K562 (cell line): ENCODE measurements at regions not wholly inside any gene's neighbourhood (a gene's known extent, or its start where the extent isn't known, plus 50 kb on each side); places are given as distances from the start of the nearest gene placed in this dataset.
A peak's percentile ranks its signal among the peaks of the same experiment; 100 is the strongest.

ENCODE experiments used
- ELF1 ChIP-seq: fragments of 200-800 bp; sonication (Bioruptor generic); IDR thresholded peaks from 2 replicates; pipeline ENCODE4 v1.6.1; 2016; ENCODE audit warnings: missing genetic modification characterization, missing compliant biosample characterization
- ERF ChIP-seq: fragments of 450-650 bp; formaldehyde crosslinking; IDR thresholded peaks from 2 replicates; pipeline ENCODE4 v1.4.0; 2020; ENCODE audit warnings: mild to moderate bottlenecking, mixed read lengths
- EZH2 ChIP-seq: IDR thresholded peaks from 2 replicates; pipeline ENCODE4 v1.6.1; 2012; ENCODE audit warnings: low read depth, mild to moderate bottlenecking, inconsistent platforms, low read length, borderline replicate concordance
- GTF2A2 ChIP-seq: IDR thresholded peaks from 2 replicates; pipeline ENCODE4 v1.6.1; 2016; ENCODE audit warnings: mild to moderate bottlenecking, missing genetic modification characterization, missing compliant biosample characterization
- HCFC1 ChIP-seq: IDR thresholded peaks from 2 replicates; pipeline ENCODE4 v1.6.1; 2012; ENCODE audit warnings: low read depth, low read length, improper control_type of control experiment
- MAFK ChIP-seq: IDR thresholded peaks from 2 replicates; pipeline ENCODE4 v1.6.1; 2011; ENCODE audit warnings: low read length, improper control_type of control experiment
- MAZ ChIP-seq, 2 experiments: fragments of 450-650 bp in 1 of 2; sonication (generic) in 1 of 2; formaldehyde crosslinking; IDR thresholded peaks in 1 of 2; conservative IDR thresholded peaks in 1 of 2; 2 replicates each; pipeline versions ENCODE4 v1.4.0 to v1.5.0; 2020; ENCODE audit warnings: mild to moderate bottlenecking in 1 of 2, missing genetic modification reagents in 1 of 2
- NFRKB ChIP-seq: fragments of 450-650 bp; IDR thresholded peaks from 2 replicates; pipeline ENCODE4 v1.6.1; 2016; ENCODE audit warnings: low read depth
- PML ChIP-seq: IDR thresholded peaks from 2 replicates; pipeline ENCODE4 v1.6.1; 2012; ENCODE audit warnings: low read length, inconsistent platforms
- POLR2A ChIP-seq: fragments of 450-650 bp; conservative IDR thresholded peaks from 2 replicates; pipeline ENCODE4 v1.6.1; 2016
- TAF1 ChIP-seq: IDR thresholded peaks from 2 replicates; pipeline ENCODE4 v1.6.1; 2011; ENCODE audit warnings: mild to moderate bottlenecking, low read length, moderate library complexity; ENCODE audit not compliant: insufficient read depth, control insufficient read depth, severe bottlenecking; ENCODE audit errors: extremely low read depth
- XRCC3 ChIP-seq: fragments of 450-650 bp; IDR thresholded peaks from 2 replicates; pipeline ENCODE4 v1.6.1; 2017; ENCODE audit warnings: mild to moderate bottlenecking, moderate library complexity
- ZNF121 ChIP-seq: sonication (generic); formaldehyde crosslinking; conservative IDR thresholded peaks from 2 replicates; pipeline ENCODE4 v1.8.0; 2022; ENCODE audit warnings: missing genetic modification reagents
- TF ChIP-seq, protein P1 (sequence below), 3 experiments: IDR thresholded peaks in 2 of 3; conservative IDR thresholded peaks in 1 of 3; 2 replicates each; pipeline ENCODE4 v1.5.1; 2011 to 2012; ENCODE audit warnings: low read length in 3 of 3, mild to moderate bottlenecking in 3 of 3, control low read depth in 2 of 3, improper control_type of control experiment in 1 of 3, inconsistent platforms in 1 of 3, low read depth in 1 of 3, mixed read lengths in 1 of 3, moderate library complexity in 1 of 3; ENCODE audit not compliant: insufficient read depth in 2 of 3

DNA sequence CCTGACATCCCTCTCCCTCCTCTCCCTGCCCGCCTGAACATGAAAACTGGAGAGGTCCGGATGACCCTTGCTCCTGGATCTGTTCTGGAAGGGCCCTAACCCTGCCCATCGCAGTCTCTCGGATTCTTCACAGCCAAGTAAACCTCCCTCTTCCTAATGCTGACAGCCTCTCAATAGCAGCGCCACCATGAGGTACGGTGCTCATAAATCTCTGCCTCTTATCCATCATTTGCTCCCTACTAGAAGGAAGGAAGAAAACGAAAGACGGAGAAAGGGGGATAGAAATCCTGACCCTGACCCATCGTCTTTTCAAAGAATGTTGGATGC lies 257.9 kb downstream of the BCL11A start:
- TF ChIP-seq MAFK (no peak), NFRKB (no peak), HCFC1 (no peak), MAZ (CRISPR knock-in tag; conservative IDR thresholded peaks at IDR 0.05 in 1 of 2, IDR thresholded peaks at IDR 0.05 in 1 of 2) (no peak), ERF (no peak), PML (no peak), ZNF121 (CRISPR knock-in tag) (no peak), POLR2A (no peak), EZH2 (no peak), XRCC3 (no peak), ELF1 (no peak), GTF2A2 (tag) (no peak), TAF1 (no peak)
- TF ChIP-seq, protein P1, sequence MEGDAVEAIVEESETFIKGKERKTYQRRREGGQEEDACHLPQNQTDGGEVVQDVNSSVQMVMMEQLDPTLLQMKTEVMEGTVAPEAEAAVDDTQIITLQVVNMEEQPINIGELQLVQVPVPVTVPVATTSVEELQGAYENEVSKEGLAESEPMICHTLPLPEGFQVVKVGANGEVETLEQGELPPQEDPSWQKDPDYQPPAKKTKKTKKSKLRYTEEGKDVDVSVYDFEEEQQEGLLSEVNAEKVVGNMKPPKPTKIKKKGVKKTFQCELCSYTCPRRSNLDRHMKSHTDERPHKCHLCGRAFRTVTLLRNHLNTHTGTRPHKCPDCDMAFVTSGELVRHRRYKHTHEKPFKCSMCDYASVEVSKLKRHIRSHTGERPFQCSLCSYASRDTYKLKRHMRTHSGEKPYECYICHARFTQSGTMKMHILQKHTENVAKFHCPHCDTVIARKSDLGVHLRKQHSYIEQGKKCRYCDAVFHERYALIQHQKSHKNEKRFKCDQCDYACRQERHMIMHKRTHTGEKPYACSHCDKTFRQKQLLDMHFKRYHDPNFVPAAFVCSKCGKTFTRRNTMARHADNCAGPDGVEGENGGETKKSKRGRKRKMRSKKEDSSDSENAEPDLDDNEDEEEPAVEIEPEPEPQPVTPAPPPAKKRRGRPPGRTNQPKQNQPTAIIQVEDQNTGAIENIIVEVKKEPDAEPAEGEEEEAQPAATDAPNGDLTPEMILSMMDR (IDR thresholded peaks at IDR 0.05 in 2 of 3, conservative IDR thresholded peaks at IDR 0.05 in 1 of 3; ENCODE audit: insufficient read depth in 2 of 3, low read depth in 1 of 3, low read length in 3 of 3), result peak; percentile 1 to 28 (median 13); a peak in 1 of 6 replicates
